ENCODE measurements at regions not wholly inside any gene's neighbourhood (a gene's known extent, or its start where the extent isn't known, plus 50 kb on each side); places are given as distances from the start of the nearest gene placed in this dataset.

DNA sequence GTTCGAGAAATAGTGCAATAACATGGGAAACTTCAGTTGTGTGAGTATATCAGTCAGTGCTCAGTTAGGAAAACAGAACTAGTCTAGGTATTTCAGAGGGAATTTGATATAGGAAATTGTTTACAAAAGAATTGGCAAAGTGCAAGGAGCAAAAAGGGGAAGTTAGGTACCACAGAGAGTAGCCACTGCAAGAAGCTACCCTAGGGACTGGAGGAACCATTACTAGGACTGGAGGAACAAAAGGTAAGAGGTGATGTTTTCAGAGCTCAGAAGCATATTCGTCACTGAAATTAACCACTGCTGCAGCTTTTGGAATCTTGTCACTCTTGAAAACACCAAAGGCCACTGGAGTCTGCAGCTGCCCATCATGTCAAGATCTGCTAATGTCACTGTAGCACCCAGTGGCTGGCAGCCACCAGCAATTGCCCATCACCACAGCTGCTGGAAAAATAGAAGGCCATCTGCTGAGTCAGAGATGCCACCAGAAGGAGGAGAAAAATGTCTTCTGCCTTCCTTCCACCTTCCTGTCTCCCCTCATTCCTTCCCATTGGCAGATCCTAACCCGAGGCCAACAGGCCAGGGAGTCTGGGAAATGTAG, 160.6 kb upstream of the RPS6KA3 start:
- no peak for DNase-seq (ENCODE audit: low read depth)

DNA sequence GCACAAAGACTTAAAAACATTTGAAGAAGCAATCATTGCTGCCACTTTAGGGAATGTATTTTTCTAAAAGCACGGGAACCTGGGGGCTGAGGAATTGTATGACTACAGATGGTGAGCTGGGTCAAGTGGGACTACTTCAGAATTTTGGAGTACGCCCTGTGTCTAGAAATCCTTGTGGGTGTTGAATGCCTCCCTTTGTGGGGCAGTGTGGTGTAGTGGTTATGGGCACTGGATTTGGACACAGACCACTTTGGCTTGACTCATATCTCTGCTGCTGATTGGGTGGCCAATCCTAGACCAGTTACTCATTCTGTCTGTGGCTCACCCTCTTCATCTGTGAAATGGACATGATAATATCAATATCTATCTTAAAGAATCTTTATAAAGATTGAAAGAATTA, 155.0 kb upstream of the RPS6KA3 start:
- DNase-seq (ENCODE audit: low read depth): no peak

DNA sequence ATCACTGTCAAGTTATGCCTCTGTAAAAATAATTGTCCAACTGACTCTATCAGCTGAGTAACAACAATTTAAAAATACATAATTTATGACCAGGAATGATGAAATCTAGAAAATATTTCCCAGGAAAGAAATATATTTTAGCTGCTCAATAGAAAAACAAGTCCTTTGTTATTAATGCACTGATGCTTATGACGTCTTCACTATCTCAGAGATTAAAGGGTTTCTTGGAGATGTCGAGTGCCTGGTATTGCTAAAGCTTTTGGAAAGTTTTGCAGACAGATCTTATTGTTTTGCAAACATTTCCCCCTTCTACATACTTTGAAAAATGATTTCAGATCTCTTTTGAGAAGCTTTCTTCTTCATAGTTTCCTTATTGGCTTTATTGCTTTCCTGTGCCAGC, 154.6 kb upstream of the RPS6KA3 start:
- DNase-seq (ENCODE audit: low read depth): no peak

DNA sequence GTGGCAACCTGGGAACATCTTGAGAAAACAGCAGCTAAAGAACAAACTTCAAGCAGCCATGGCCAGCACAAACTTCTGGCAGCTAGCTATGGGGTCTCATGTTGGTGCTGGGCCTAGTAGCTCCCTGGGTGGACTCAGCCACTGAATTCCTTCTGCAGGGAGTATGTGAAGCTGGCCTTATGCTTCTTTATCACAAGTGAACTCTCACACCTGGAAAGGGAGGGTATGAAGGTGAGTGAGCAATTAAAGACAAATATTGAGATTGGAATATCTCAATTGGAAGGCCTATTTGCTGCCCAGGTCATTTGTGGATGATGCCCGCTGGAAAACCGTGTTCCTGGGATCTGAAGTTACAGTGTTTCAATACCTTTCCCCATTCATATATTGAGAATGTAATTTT, 153.3 kb upstream of the RPS6KA3 start:
- DNase-seq (ENCODE audit: low read depth): no peak

DNA sequence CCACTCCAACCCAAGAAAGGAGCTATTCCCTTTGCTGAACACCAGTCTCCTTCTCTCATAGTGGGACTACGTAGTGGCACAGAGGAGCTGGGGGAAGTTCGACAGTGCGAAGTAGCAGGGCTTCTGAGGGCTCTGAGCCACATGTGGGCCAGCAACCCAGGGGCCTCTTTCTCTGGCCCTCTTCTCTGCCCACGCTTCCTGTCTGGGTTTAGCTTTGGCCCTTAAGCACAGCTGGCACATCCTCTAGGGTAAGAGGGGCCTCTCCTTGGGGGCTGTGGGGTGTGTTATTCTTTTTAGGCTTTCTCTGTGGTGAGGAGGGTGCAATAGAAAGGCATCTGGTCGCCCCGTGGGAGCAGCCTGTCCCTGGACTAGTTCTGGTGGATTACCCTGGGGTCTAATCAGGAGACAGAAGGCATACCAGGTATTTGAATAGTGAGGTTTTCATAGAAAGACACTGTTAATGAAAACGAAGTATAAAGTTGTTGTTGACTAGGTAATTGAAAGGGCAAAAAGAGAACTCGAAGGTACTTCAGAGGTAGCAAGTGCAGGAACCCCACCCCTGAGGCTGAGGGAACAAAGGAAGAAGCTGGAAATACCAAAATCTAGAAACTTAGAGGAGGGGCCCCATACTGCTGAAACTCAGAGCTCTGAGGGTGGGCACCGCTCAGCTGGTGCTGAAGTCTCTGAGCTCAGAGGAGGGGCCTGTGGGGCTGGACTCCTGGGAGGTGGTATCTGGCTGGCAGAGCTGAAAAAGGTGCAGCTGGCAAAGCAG, 151.9 kb upstream of the RPS6KA3 start:
- DNase-seq (ENCODE audit: low read depth): no peak

DNA sequence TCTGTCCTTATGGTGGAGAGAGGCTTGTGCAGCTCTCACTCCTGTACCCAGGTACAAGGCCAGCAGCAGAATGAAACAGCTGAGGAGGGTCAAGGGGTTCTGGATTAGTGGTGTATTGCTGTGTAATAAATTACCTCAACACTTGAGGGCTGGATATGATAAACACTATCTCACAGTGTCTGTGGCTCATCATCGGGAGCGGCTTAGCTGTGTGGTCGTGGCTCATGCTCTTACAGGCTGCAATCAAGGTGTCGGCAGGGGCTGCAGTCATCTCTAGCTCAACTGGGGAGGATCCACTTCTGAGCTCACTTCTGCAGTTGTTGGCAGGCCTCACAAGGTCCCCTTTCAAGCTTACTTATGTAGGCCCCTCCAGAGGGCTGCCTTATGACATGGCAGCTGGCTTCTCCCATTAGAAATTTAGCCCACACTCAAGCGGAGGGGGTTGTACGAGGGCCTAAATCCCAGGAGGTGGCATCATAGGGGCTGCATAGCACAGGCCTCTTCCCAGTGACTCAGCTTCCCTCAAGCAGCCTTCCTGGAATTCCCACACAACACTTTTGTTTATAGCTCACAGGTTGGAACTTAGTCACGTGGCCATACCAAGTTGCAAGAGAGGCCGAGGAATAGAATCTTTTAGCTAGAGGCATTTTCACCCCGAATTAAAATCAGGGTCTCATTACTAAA, 148.2 kb upstream of the RPS6KA3 start:
- DNase-seq (ENCODE audit: low read depth): no peak

DNA sequence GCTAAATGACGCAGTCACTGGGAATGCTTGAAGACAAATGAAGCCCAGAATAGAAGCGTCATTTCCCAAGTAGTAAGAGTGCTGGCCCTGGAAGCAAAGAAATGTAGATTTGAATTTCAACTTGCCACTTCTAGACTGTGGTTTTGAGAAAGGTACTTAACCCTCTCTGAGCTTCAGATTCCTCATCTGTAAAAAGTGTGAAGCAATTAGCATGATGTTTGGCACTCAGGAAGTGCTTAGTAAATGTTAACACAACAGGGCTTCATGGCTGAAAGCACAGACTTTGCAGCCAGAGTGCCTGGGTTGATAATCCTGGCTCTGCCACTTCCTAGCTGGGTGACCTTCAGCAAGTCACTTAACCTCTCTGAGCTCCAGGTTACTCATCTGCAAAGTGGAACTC, 147.4 kb upstream of the RPS6KA3 start:
- DNase-seq (ENCODE audit: low read depth): no peak

DNA sequence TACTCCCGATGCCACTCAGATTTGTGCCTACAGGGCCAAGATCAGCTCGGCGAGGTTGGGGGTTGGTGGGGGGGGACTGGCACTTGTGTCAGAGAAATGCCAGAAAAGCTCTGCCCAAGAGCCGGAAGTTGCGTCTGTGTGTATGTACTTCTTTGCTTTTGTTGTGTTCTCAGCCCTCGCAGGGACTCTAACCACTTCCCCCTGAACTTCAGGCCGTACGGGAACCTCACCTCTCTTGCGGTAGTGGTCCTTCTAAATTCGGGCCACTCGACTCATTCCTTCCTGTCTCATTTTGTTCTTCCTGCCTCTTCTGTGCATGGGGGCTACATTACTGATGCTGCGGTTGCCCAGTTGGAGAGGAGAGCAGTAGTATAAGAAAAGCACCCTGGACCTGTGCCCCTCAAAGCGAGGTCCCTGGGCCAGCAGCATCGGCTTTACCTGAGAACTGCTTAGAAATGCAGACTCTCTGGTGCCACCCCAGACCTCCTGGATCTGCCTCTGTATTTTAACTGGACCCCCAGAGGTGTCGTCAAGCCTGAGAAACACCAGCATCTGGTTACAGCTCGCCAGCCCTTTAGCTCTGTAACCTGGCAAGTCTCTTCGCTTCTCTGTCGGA, 146.3 kb upstream of the RPS6KA3 start:
- DNase-seq (ENCODE audit: low read depth): peak; percentile 3

DNA sequence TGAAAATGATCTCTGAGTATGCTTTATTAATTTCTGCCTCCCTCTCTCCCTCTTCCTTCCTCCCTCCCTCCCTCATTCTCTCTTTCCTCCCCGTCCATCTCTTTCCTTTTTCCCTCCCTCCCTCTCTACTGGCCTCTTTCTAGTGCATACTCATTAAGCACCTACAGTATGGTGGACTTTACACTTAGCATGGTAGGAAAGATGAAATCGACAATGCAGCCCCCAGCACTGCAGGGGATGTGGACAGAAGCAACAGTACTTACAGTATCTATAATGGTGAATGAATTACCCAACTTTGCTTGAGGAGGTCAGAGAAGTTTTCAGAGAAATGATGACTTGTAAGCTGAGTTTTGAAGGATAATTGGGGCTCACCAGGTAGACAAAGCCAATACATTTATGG, 143.8 kb upstream of the RPS6KA3 start:
- no peak for DNase-seq (ENCODE audit: low read depth)

DNA sequence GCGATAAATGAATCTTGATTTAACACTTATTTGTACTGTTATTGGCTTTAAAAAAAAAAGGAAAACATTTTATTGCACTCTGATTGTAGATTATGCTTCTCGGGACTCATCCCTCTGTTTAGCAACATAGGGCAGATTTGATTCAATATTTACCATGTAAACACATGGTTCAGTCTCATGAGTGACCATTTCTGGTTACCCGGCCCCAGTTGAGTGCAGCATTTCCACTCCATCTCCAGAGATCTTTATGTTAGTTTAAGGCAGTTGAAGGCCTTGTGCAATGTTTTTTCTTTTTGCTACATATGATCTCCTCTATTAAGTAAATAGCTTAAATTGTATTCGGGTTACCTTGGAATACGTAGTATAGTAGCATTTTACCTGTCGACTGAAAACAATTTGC, 143.3 kb upstream of the RPS6KA3 start:
- no peak for DNase-seq (ENCODE audit: low read depth)

DNA sequence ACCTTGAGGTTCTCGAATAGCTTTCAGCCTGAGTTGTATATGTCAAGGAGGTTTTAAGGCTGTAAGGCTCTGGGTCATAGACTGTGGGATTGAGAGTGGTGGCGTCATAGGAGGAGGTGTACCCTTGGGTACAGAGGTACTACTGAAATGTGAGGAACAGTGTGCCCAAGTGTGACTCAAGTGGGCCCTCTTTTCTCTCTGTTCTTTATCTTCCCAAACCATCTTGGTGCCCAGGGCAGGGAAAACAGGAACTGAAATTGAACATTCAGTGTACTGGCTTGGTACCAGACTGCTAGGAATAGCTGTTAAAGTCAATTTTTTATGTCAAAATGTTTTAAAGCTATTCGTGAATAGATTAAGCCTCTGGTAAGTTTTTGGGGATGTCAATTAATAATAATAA, 136.2 kb upstream of the RPS6KA3 start:
- no peak for DNase-seq (ENCODE audit: low read depth)

DNA sequence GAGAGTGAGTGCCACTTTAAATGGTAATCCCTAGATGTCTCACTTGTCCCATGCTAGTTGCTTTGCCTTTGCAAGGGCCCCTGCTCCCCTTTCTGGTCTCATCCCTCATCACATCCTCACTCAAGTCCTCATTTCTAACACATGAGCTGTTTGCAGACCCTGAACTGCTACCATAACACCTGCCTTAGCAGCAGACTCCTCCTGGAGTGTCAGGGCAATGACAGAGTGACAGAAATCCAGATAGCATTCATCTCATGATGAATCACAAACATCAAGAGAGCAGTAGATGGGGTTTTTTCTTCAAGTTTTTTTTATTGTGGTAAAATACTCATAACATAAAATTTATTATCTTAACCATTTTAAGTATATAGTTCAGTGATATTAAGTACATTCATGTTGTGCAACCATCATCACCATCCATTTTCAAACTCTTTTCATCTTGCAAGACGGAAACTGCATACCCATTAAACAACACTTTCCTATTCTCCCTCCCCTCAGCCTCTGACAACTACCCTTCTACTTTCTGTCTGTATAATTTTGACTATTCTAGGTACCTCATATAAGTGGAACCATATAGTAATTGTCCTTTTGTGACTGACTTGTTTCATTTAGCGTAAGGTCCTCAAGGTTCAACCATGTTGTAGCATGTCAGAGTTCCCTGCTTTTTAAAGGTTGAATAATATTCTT, 133.2 kb upstream of the RPS6KA3 start:
- DNase-seq (ENCODE audit: low read depth): no peak

DNA sequence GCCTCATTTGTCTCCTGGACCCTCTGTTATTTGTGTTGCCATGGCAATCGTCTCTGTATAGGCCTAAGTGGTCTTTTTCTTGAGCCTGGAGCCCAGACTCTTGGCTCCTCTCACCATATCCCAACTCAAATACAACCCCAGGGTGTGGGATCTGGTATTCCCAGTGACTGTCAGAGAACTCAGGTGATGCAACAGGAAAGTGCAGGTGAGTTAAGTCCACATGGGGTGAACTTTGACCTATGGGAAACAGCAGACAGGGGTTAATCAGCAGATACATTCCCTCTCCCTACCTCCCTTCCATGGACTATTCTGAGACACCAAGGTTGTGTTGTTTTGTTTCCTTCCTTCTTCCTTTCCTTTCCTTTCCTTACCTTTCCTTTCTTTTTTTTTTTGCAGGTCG, 130.9 kb upstream of the RPS6KA3 start:
- no peak for DNase-seq (ENCODE audit: low read depth)

DNA sequence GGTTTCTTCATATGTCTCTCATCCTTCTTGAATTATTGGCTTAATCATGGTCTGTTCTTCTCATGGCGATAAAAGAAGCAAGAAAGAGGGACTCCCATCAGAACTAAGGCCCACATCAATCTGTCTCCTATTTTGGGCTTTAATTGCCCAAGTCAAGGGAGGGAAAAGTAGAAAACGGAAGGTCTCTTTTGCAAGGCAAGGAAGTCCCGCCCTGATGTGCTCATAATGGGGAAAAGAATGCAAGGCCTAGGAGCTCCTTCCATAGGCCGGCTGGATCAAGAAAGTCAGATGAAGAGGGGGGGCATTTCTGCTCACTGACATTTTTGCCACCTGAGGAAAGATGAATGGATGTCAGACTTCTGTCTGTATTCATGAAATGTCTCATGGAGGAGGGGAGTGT, 127.7 kb upstream of the RPS6KA3 start:
- DNase-seq (ENCODE audit: low read depth): no peak

DNA sequence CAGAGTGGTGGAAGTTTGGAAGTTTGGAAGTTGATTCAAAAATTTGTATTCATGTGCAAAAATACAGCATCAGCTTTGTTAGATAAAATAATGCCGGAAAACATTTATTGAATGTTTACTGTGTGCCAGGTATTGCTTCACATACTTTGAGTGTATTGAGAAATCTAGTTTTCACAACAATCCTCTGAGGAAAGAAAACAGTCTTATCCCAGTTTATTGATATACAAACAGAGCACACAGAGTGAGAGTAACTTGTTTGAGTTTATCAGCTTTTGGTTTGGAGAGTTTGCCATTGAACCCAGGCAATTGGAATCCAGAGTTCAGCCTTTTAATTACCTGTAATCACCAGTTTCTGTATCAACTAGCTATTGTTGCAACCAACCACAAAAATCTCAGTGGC, 127.2 kb upstream of the RPS6KA3 start:
- DNase-seq (ENCODE audit: low read depth): no peak

DNA sequence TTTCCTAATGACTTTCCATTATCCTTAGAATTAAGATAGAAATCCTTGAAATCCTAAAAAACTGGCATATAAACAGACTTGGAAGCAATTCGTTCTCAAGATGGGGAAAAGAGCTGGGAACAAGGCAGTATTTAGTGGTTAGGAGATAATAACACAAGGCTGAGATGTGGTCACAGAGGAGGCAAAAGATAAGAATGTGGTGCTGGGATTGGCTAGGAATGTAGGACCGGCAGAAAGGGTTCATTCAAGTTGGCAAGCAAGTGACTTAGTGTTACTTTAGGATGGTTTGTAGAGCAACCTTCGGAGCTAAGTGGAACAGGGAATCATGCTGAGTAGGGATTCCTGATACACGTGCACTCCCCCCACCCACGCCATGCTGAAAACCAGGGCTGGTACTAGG, 121.9 kb upstream of the RPS6KA3 start:
- no peak for DNase-seq (ENCODE audit: low read depth)

DNA sequence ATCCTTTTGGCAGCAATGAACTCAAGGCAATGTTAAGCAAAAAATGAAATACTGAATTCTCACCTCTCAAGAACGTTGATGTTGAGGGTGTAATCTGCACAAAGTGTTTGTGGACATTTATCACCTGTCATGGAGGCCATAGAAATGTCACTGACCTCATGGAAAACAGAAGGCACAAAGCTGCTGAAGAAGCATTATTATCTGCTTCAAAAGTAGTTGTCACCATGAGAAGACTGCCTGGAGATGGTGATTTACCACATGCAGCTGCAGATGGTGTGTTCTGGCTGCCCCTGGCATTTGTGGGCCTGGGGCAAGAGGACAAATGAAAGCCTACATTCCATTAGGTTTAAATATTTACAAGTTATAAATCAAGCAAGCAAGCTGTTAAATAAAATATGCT, 116.8 kb upstream of the RPS6KA3 start:
- no peak for DNase-seq (ENCODE audit: low read depth)

DNA sequence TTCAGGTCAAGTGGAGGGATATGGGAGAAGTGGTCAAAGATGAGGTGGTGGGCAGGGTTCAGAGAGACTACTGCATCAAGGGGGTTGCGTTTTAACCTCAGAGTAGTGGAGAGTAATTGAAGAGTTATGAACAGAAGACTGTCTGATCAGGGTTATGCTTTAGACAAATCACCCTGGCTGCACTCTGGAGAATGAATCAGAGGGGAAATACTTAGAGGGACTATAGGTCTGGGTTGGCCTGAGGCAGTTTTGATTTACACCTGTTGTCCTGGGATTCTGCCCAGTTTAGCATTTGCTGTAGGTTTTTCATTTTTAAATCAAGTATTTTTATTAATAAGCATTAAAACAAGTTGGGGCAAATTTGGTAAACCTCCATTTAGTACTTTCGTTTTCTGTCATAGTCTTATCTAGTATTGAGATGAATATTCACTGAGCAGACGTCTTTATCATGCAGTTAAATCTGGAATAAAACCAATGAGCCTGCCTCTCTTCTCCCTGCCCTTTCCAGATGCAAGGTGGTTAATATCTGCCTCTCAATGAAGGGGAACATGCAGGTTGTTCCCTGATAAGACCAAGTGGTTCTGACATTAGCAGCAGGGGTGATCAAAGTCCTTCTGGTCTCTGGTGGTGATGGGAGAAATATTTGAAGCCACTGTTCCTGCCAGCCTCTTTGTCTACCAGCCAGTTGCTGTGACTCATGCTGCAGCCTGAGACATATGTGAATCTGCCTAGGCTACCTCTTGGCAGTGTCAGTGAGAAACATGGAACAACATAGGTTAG, 116.0 kb upstream of the RPS6KA3 start:
- DNase-seq (ENCODE audit: low read depth): no peak

DNA sequence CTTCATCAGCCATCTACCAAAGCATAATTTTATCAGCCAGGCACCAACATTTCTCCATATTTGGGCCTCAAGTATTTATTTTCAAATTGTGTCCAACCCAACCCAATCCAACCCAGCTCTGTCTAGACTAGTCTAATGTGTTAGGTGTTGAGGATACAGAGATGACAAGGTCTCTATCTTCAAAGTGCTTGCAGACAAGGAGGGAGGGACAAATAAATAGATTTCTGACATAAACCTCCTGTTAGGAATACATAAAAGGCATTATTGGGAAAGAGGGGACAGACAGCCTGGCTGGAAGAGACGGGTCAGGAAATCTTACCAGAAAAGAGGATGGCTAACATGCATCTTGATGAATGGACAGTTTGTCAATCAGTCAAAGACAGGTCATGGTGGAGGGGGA, 115.4 kb upstream of the RPS6KA3 start:
- no peak for DNase-seq (ENCODE audit: low read depth)

DNA sequence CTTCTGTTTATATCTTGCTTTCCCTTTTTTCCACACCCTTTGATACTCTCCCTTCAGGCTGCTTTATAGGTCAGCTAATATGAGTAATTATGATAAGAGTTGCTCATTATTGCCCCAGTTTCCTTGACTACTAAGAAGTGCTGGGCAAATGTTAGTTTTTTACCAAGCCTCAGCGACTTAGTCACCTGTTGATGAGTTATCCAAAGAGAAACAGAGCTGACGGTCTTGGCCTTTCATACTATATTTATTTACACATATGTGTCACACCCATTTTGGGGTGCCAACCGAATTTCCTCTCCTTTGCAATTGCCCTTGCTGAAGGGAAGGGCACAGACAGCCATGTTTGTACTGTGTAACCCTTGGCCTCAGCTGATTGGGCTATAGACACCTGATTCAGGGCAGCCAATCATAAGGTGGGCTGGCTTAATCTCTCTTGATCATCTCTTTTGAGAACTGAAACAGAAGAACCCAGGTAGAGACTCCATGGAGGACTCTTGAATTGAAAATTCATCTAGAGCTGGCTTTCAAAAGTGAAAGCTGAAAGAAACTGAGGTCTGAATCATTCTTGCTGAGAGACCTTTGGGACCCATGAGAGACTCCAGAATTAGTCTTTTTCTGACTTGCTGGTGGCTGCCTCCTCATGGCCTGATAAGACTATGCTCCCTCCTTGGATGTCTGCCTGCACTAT, 111.7 kb upstream of the RPS6KA3 start:
- no peak for DNase-seq (ENCODE audit: low read depth)

DNA sequence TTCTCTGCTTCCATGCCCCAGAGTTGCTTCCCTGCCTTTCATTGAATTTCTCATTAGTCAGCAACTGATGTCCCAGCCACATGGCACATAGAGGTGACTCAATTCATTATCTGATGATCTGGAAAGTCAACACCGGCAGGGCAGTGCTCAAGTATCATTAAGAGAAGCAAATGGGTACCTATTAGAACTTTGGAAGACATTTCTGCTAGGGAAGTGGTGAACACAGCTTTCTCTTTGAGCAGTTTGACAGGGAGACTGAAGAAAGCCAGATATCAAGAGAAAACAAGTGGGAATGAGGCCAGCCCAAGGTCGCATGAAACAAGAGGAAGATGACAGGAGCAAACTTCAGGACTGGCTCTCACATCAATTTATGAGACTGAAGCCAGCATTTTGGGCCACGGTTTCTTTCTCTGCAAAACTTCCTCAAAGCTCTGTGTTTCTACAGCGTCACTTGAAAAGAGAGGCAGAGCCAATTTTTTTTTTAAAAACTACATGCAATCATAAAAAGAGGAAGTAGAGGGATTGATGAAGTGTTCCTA, 108.3 kb upstream of the RPS6KA3 start:
- DNase-seq (ENCODE audit: low read depth): no peak

Data from activated T-helper 9 cell treated with anti-CD3 and anti-CD28 coated beads, Interleukin-2, amount 50 U/mL, for 16 hours (primary cell).